Ishikawa (cell line): ENCODE measurements at regions not wholly inside any gene's neighbourhood (a gene's known extent, or its start where the extent isn't known, plus 50 kb on each side); places are given as distances from the start of the nearest gene placed in this dataset.

Experiments used
- CEBPB ChIP-seq: IDR thresholded peaks from 2 replicates; pipeline ENCODE4 v1.6.1; 2012
- EGR1 ChIP-seq: IDR thresholded peaks from 2 replicates; pipeline ENCODE4 v1.6.1; 2012
- EP300 ChIP-seq: IDR thresholded peaks from 2 replicates; pipeline ENCODE4 v1.6.1; 2012; ENCODE audit warnings: borderline replicate concordance
- NFIC ChIP-seq: IDR thresholded peaks from 2 replicates; pipeline ENCODE4 v1.6.1; 2012
- RAD21 ChIP-seq: IDR thresholded peaks from 2 replicates; pipeline ENCODE4 v1.6.1; 2012; ENCODE audit warnings: low read depth
- TCF12 ChIP-seq: IDR thresholded peaks from 2 replicates; pipeline ENCODE4 v1.6.1; 2012; ENCODE audit warnings: low read depth
- TF ChIP-seq, protein P1 (sequence below): IDR thresholded peaks from 2 replicates; pipeline ENCODE4 v1.6.1; 2012
- TF ChIP-seq, protein P2 (sequence below): IDR thresholded peaks from 2 replicates; pipeline ENCODE4 v1.6.1; 2012; ENCODE audit warnings: low read depth, mild to moderate bottlenecking

DNA sequence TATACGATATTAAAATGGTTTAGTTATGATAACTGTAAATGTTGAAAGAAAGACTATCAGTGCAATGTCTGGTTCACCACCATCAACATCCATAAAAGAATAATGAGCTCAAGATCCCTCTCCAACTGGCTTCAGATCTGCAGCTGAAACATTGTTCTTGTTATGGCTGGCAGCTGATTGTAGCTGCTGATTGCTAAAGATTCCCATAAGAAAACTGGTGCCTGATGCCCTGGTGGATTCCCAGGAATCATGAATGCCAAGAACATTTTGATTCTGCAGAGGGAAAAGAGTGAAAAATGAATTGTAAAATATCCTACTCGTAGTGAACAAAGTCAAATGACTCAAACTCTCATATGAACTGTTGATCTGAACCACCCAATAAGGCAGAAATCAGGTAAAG, 1160.2 kb downstream of the EPHA7 start:
- no peak for TF ChIP-seq EP300
- TF ChIP-seq TCF12: no peak
- TF ChIP-seq, protein P1, sequence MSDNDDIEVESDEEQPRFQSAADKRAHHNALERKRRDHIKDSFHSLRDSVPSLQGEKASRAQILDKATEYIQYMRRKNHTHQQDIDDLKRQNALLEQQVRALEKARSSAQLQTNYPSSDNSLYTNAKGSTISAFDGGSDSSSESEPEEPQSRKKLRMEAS: no peak
- no peak for TF ChIP-seq RAD21
- no peak for TF ChIP-seq EGR1
- TF ChIP-seq, protein P2, sequence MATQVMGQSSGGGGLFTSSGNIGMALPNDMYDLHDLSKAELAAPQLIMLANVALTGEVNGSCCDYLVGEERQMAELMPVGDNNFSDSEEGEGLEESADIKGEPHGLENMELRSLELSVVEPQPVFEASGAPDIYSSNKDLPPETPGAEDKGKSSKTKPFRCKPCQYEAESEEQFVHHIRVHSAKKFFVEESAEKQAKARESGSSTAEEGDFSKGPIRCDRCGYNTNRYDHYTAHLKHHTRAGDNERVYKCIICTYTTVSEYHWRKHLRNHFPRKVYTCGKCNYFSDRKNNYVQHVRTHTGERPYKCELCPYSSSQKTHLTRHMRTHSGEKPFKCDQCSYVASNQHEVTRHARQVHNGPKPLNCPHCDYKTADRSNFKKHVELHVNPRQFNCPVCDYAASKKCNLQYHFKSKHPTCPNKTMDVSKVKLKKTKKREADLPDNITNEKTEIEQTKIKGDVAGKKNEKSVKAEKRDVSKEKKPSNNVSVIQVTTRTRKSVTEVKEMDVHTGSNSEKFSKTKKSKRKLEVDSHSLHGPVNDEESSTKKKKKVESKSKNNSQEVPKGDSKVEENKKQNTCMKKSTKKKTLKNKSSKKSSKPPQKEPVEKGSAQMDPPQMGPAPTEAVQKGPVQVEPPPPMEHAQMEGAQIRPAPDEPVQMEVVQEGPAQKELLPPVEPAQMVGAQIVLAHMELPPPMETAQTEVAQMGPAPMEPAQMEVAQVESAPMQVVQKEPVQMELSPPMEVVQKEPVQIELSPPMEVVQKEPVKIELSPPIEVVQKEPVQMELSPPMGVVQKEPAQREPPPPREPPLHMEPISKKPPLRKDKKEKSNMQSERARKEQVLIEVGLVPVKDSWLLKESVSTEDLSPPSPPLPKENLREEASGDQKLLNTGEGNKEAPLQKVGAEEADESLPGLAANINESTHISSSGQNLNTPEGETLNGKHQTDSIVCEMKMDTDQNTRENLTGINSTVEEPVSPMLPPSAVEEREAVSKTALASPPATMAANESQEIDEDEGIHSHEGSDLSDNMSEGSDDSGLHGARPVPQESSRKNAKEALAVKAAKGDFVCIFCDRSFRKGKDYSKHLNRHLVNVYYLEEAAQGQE: no peak
- TF ChIP-seq NFIC: no peak
- TF ChIP-seq CEBPB: no peak
